GM21723 (cell line): ENCODE measurements at regions not wholly inside any gene's neighbourhood (a gene's known extent, or its start where the extent isn't known, plus 50 kb on each side); places are given as distances from the start of the nearest gene placed in this dataset.
"Not testable (repeated sequence)": the region's sequence is repeated elsewhere in the genome, so short reads cannot be mapped to it uniquely, and the experiment has no call there.

ENCODE experiments used
- ATAC-seq: cut with Tn5 transposase; IDR thresholded peaks from one replicate; pipeline ENCODE4 v1.9.1; 2021; ENCODE audit warnings: mild to moderate bottlenecking, moderate library complexity; ENCODE audit not compliant: unreplicated experiment

GRCh38 chr4:62550121-62550520 is 1350.0 kb downstream of the ADGRL3 start:
- ATAC-seq, result no peak

DNA sequence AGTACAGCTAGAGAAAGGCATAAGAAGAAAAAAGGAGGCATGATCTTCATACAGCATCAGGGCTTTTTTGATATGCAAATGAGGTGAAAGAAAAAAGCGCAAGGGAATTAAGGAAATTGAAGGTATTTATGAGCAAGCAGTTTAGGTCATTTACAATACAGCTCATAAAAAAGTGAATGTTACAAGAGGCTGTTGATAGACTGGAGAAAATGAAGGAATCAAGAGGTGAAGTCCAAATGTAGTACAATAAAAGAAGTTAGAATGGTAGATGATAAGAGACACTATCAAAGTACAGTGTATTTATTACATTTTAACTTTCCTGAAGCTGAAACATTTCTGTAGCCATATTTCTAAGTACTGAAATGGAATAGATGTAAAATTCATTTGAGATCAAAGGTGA is 1349.5 kb downstream of the ADGRL3 start:
- no peak for ATAC-seq

- no peak for ATAC-seq
These were observed 1348.6 kb downstream of the ADGRL3 start for GRCh38 chr4:62548765-62549164.

GRCh38 chr4:62548108-62548524 is 1348.0 kb downstream of the ADGRL3 start:
- no peak for ATAC-seq

- no peak for ATAC-seq
These were observed 1344.3 kb downstream of the ADGRL3 start for GRCh38 chr4:62544428-62544827.

GRCh38 chr4:62543002-62543401 is 1342.9 kb downstream of the ADGRL3 start:
- no peak for ATAC-seq

- no peak for ATAC-seq
These were observed 1333.4 kb downstream of the ADGRL3 start for GRCh38 chr4:62533573-62533972.

- no peak for ATAC-seq
These were observed 1331.6 kb downstream of the ADGRL3 start for GRCh38 chr4:62531731-62532130.

GRCh38 chr4:62531264-62531663 is 1331.1 kb downstream of the ADGRL3 start:
- ATAC-seq, result no peak

GRCh38 chr4:62528874-62529273 is 1328.7 kb downstream of the ADGRL3 start:
- ATAC-seq, result no peak

DNA sequence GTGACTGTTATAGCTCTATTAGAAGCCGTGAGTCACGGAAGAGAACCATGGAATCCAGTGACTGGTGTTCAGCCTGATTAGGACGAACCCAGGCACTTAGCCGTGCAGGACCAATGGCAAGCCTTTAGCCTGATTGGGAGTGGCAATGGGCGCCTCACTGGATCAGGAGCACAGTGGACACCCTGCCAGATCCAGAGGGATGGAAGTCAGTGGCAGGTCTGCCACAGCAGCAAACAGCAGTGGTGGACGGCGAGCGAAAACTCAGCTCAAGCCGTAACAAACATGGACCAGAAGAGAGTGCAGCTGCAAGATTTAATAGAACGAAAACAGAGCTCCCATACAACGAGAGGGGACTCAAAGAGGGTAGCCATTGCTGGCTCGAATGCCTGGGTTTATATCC is 1326.5 kb downstream of the ADGRL3 start:
- ATAC-seq, result no peak

GRCh38 chr4:62523256-62523655 is 1323.1 kb downstream of the ADGRL3 start:
- no peak for ATAC-seq

DNA sequence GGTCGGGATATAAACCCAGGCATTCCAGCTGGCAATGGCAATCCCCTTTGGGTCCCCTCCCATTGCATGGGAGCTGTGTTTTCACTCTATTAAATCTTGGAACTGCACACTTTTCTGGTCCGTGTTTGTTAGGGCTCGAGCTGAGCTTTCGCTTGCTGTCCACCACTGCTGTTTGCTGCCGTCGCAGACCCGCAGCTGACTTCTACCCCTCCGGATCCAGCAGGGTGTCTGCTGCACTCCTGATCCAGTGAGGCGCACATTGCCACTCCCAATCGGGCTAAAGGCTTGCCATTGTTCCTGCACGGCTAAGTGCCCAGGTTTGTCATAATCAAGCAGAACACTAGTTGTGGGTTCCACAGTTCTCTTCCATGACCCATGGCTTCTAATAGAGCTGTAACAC is 1322.1 kb downstream of the ADGRL3 start:
- ATAC-seq, result no peak

DNA sequence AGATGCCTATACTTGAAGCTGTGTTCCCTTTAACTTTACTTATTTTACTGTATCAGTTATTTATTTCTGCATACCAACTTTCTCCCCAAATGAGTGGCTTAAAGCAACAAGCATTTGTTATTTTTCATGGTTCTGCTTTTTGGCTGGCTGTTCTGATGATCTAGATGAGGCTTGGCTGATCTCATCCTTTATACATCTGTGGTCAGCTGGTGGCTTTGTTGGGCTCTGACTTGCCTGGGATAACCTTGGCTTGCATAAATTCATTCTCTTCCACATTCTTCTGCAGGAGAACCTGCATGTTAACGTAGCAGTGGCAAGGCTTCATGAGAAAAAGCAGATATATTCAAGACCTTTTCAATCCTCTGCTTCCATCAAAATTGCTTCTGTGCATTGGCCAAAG is 1317.6 kb downstream of the ADGRL3 start:
- ATAC-seq, result no peak

GRCh38 chr4:62513306-62513705 is 1313.2 kb downstream of the ADGRL3 start:
- no peak for ATAC-seq

- no peak for ATAC-seq
These were observed 1312.1 kb downstream of the ADGRL3 start for GRCh38 chr4:62512271-62512670.

DNA sequence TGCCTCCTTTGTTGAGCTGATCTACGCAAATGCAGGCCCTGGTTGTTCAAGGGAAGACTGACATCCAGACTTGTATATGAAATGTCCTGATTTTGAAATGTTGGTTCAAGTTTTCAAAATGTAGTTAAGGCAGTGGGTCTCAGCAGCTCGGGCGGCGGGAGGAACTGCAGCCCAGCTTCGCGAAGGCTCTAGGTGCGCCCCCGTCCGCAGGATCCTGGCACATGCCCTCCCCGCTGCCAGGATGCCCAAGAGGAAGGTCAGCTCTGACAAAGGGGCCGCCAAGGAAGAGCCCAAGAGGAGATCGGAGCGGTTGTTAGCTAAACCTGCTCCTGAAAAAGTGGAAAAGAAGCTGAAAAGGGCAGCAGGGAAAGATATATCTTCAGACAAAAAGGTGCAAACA is 1310.1 kb downstream of the ADGRL3 start:
- ATAC-seq, result no peak

DNA sequence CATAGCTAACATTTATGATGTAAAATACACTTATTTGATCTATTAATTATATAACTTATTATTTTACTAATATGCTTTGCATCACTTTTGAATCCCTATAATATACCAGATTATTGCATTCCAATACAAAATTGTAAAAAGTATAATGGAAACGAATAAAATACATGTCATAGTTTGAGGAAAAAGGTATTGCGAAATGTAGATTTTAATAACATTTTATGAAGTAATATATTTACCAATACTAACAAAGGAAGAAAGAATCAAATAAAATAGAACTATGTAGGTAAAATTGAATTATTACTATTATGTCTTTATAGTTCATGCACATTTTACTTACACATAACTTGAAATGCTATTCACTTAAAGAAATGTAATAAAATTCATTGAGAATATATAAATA is 1300.2 kb downstream of the ADGRL3 start:
- no peak for ATAC-seq

DNA sequence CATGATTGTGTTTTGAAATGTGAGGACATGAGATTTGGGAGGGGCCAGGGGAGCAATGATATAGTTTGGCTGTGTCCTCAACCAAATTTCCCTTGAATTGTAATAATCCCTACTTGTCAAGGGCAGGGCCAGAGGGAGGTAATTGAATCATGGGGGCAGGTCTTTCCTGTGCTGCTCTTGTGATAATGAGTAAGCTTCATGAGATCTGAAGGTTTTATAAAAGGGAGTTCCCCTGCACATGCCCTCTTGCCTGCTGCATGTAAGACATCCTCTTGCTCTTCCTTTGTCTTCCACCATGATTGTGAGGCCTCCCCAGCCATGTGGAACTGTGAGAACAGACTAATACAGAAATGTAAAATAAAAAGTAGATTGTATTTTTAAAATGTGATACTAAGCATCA is 1294.9 kb downstream of the ADGRL3 start:
- no peak for ATAC-seq

DNA sequence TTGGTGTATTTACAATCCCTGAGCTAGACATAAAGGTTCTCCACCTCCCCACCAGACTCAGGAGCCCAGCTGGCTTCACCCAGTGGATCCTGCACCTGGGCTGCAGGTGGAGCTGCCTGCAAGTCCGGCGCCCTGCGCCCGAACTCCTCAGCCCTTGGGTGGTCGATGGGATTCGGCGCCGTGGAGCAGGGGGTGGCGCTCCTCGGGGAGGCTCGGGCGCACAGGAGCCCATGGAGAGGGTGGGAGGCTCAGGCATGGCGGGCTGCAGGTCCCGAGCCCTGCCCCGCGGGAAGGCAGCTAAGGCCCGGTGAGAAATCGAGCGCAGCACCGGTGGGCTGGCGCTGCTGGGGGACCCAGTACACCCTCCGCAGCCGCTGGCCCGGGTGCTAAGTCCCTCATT is 1291.6 kb downstream of the ADGRL3 start:
- ATAC-seq, result not testable (repeated sequence)

GRCh38 chr4:62490635-62491034 is 1290.5 kb downstream of the ADGRL3 start:
- no peak for ATAC-seq

- ATAC-seq, result no peak
These were observed 1286.9 kb downstream of the ADGRL3 start for GRCh38 chr4:62487016-62487415.

DNA sequence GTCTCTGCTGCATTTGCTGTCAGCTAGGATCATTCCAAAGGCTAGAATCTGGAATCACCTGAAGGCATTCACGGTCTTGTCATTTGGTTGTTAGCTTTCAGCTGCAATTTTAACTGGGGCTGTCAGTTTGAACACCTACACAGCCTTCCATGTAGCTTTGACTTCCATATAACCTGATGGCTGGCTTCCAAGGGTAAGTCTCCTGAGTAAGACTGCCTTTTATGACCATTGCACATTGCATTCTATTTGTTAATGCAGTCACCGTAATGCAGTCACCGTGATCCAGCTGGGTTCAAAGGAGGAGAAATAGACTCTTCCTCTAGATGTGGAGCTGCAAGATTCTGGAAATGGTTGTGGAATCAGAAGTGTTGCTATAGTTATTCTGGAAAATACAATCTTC is 1284.2 kb downstream of the ADGRL3 start:
- ATAC-seq, result no peak

GRCh38 chr4:62482355-62482754 is 1282.2 kb downstream of the ADGRL3 start:
- ATAC-seq, result no peak
